Heart left ventricle (tissue), 16 donors: ENCODE measurements at regions not wholly inside any gene's neighbourhood (a gene's known extent, or its start where the extent isn't known, plus 50 kb on each side); places are given as distances from the start of the nearest gene placed in this dataset.

Experiments
- ATAC-seq, 4 donors: fragments of 200-7000 bp; cut with Tn5 transposase; one replicate each; pipeline ENCODE4 v1.9.1; 2020 to 2022; ENCODE audit warnings: moderate library complexity in 4 of 4, mild to moderate bottlenecking in 3 of 4, moderate number of reproducible peaks in 1 of 4
- DNase-seq, 5 donors: peaks; one replicate each; pipeline ENCODE4 v3.0.0-alpha.2; 2020
- H3K27ac ChIP-seq, 12 donors: fragments of 200-600 bp; sonication (generic) in 4 of 12; one replicate each; pipeline versions ENCODE4 v1.5.0 to v1.8.0; 2016 to 2022; ENCODE audit warnings: mild to moderate bottlenecking in 2 of 12
- H3K27me3 ChIP-seq, 9 donors: fragments of 200-600 bp; sonication (generic) in 2 of 9; one replicate each; pipeline versions ENCODE4 v1.5.1 to v1.8.0; 2016 to 2022; ENCODE audit warnings: mild to moderate bottlenecking in 3 of 9
- H3K36me3 ChIP-seq, 9 donors: fragments of 200-600 bp; sonication (generic) in 2 of 9; one replicate each; pipeline versions ENCODE4 v1.5.0 to v1.8.0; 2018 to 2022; ENCODE audit warnings: mild to moderate bottlenecking in 2 of 9
- H3K4me1 ChIP-seq, 12 donors: fragments of 200-600 bp; sonication (generic) in 4 of 12; one replicate each; pipeline versions ENCODE4 v1.5.0 to v1.8.0; 2016 to 2022; ENCODE audit warnings: mild to moderate bottlenecking in 3 of 12
- H3K4me3 ChIP-seq, 12 donors: fragments of 200-600 bp; sonication (generic) in 4 of 12; one replicate each; pipeline versions ENCODE4 v1.5.0 to v1.8.0; 2017 to 2022; ENCODE audit warnings: mild to moderate bottlenecking in 9 of 12, moderate library complexity in 4 of 12
- H3K9me3 ChIP-seq, 12 donors: fragments of 200-600 bp; sonication (generic) in 4 of 12; one replicate each; pipeline versions ENCODE4 v1.5.0 to v1.8.0; 2016 to 2022; ENCODE audit warnings: mild to moderate bottlenecking in 1 of 12
- POLR2A ChIP-seq, 2 donors: fragments of 450-650 bp; IDR thresholded peaks; one replicate each; pipeline ENCODE4 v1.6.1; 2017; ENCODE audit warnings: antibody characterized with exemption in 2 of 2, mild to moderate bottlenecking in 2 of 2, moderate library complexity in 2 of 2
- WGBS, 4 donors: extraction: QIAGEN DNeasy Blood & Tissue Kit in 2 of 4; methylation state at CpG; one replicate each; pipeline versions ENCODE4 v1.1.5 to v1.1.7; 2013 to 2018; 5-methylcytosine and 5-hydroxymethylcytosine counted together
- intact Hi-C, 10 donors: fragments of 100-400 bp; cut with DNase I; formaldehyde crosslinking; loops; one replicate each; pipeline versions ENCODE4 v1.11.1 to v1.14.2; 2022
- TF ChIP-seq, protein P1 (sequence below), 12 donors: fragments of 200-600 bp; sonication (generic) in 4 of 12; IDR thresholded peaks; one replicate each; pipeline versions ENCODE4 v1.5.0 to v1.8.0; 2018 to 2022; ENCODE audit warnings: antibody characterized with exemption in 12 of 12, mild to moderate bottlenecking in 5 of 12
- donor health status: ischemic (EF 13 %, LVEDD 7.1; RV severe dilation, severe dysfunction).
- donor health status: healthy with polysubstance abuse.
- donor health status: DM: no; HTN: yes; CAD: no.
- donor health status: DM: no; HTN: no; CAD: no.
- donor health status: ischemic (EF 25% LVEDD 6.9; RV normal size, moderate dysfunction).
- donor health status: ischemic (EF 25% LVEDD 5.7; RV mildly dilated, moderate dysfunction).
- donor health status: healthy.
- donor health status: DM: yes; HTN: yes; CAD: no.
- donor health status: ischemic (EF 35%, LVEDD 5.7; RV mildly dilated, moderate dysfunction).
- donor health status: nonischemic (EF 11% LVEDD 7.7; RV severe dilation, severe dysfunction).
- donor health status: DM: yes; HTN: yes; CAD: no.
- donor health status: PGD.
- donor health status: ischemic (EF 29% LVEDD 5.4; RV normal size, mild dysfunction).
- donor health status: nonischemic (EF 23%, LVEDD 6.1; RV moderate dilation, normal function).

DNA sequence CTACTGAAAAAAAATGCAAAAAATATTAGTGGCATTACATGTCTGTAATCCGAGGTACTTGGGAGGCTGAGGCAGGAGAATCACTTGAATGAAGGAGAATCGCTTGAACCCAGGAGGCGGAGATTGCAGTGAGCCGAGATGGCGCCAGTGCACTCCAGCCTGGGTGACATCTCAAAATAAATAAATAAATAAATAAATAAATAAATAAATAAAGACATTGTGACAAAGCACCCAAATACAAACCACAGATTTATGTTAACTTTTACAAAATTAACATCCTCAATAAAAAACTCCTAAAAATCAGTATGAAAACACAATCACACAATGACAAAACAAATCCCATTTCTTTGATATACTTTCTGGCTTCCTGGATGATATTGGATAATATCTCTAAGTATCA, 808.3 kb downstream of the REEP3 start:
- H3K27ac ChIP-seq, result no peak overlapping the region
- H3K36me3 ChIP-seq, result no peaks in the 10 kb centered on the region
- H3K4me3 ChIP-seq, result no peak overlapping the region
- WGBS, 4 donors, result 92 to 96% (median 94%) methylated on average over 5 of the region's 5 CpGs
- H3K4me1 ChIP-seq, result no peaks in the 10 kb centered on the region
- H3K27me3 ChIP-seq, result no peaks in the 10 kb centered on the region
- ATAC-seq (no peak), DNase-seq (no peak)
- H3K9me3 ChIP-seq, result peaks cover 0 to 32% (median 8%) of the 10 kb centered on the region in 12 donors
- TF ChIP-seq, protein P1, sequence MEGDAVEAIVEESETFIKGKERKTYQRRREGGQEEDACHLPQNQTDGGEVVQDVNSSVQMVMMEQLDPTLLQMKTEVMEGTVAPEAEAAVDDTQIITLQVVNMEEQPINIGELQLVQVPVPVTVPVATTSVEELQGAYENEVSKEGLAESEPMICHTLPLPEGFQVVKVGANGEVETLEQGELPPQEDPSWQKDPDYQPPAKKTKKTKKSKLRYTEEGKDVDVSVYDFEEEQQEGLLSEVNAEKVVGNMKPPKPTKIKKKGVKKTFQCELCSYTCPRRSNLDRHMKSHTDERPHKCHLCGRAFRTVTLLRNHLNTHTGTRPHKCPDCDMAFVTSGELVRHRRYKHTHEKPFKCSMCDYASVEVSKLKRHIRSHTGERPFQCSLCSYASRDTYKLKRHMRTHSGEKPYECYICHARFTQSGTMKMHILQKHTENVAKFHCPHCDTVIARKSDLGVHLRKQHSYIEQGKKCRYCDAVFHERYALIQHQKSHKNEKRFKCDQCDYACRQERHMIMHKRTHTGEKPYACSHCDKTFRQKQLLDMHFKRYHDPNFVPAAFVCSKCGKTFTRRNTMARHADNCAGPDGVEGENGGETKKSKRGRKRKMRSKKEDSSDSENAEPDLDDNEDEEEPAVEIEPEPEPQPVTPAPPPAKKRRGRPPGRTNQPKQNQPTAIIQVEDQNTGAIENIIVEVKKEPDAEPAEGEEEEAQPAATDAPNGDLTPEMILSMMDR (IDR thresholded peaks at IDR 0.05), result no peak
- TF ChIP-seq POLR2A (IDR thresholded peaks at IDR 0.05), result no peak
- intact Hi-C loops, result no loop called here

DNA sequence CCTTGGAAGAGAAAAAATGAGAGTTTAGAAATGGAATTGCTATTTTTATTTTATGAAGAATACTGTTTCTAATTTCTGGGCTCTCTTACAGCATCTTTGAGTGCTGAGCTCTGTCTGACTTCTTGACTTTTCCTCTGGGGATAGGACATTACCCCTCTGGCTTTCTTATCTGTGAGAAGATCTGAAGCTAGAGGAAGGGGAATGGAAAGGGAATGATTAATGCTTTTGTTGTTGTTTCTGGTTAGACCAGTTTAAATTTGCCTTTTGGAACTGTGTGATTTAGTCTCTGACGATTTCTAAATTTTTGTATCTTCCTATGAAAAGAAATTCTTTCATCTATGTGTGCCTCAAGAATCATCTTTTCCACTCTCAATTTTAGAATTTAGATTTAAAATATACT, 811.4 kb downstream of the REEP3 start:
- Histone ChIP-seq H3K36me3 (no peaks in the 10 kb centered on the region), H3K27ac (no peak overlapping the region), H3K4me1 (no peaks in the 10 kb centered on the region), H3K4me3 (no peak overlapping the region), H3K27me3 (no peaks in the 10 kb centered on the region), H3K9me3 (peaks cover 0 to 9% (median 0%) of the 10 kb centered on the region in 12 donors)
- no peak for TF ChIP-seq POLR2A (IDR thresholded peaks at IDR 0.05)
- TF ChIP-seq, protein P1 (IDR thresholded peaks at IDR 0.05), result no peak
- 34 to 53% (median 53%) methylated on average over 1 of the region's 1 CpG for WGBS, 4 donors
- DNase-seq (no peak), ATAC-seq (no peak)
- intact Hi-C loops, result no loop called here

GRCh38 chr10:64334084-64334483, 812.9 kb downstream of the REEP3 start:
- WGBS, 4 donors, result 90 to 95% (median 93%) methylated on average over 4 of the region's 4 CpGs
- Histone ChIP-seq H3K9me3 (no peaks in the 10 kb centered on the region), H3K4me3 (no peak overlapping the region), H3K27me3 (no peaks in the 10 kb centered on the region), H3K36me3 (no peaks in the 10 kb centered on the region), H3K4me1 (no peaks in the 10 kb centered on the region), H3K27ac (no peak overlapping the region)
- ATAC-seq, result no peak
- no peak for DNase-seq
- no peak for TF ChIP-seq POLR2A (IDR thresholded peaks at IDR 0.05)
- TF ChIP-seq, protein P1 (IDR thresholded peaks at IDR 0.05), result no peak
- intact Hi-C loops, result no loop called here

- intact Hi-C loops, result no loop called here
- no peak for TF ChIP-seq POLR2A (IDR thresholded peaks at IDR 0.05)
- TF ChIP-seq, protein P1 (IDR thresholded peaks at IDR 0.05), result no peak
- no peaks in the 10 kb centered on the region for H3K4me1 ChIP-seq
- no peaks in the 10 kb centered on the region for H3K36me3 ChIP-seq
- DNase-seq (no peak), ATAC-seq (no peak)
- WGBS, 4 donors, result 70 to 94% (median 83%) methylated on average over 1 of the region's 1 CpG
- no peaks in the 10 kb centered on the region for H3K9me3 ChIP-seq
- H3K27me3 ChIP-seq, result no peaks in the 10 kb centered on the region
- H3K27ac ChIP-seq, result no peak overlapping the region
- no peak overlapping the region for H3K4me3 ChIP-seq
These were observed 823.0 kb downstream of the REEP3 start for GRCh38 chr10:64344211-64344610.
